H1 (cell line): ENCODE measurements at regions not wholly inside any gene's neighbourhood (a gene's known extent, or its start where the extent isn't known, plus 50 kb on each side); places are given as distances from the start of the nearest gene placed in this dataset.

ENCODE experiments used
- ATF2 ChIP-seq: IDR thresholded peaks from 2 replicates; pipeline ENCODE4 v1.6.1; 2012; ENCODE audit warnings: low read length, inconsistent platforms
- CREB1 ChIP-seq: IDR thresholded peaks from 2 replicates; pipeline ENCODE4 v1.6.1; 2012; ENCODE audit warnings: inconsistent platforms
- CTCF ChIP-seq, 3 experiments: IDR thresholded peaks; 1 replicate in 2 of 3; 2 replicates in 1 of 3; pipeline versions ENCODE4 v1.5.1 to v1.6.1; 2011; ENCODE audit warnings: low read length in 3 of 3, mild to moderate bottlenecking in 3 of 3, inconsistent platforms in 2 of 3, low read depth in 1 of 3, moderate library complexity in 1 of 3; ENCODE audit not compliant: insufficient read depth in 1 of 3; ENCODE audit errors: control extremely low read depth in 1 of 3
- SIN3A ChIP-seq, 2 experiments: IDR thresholded peaks in 1 of 2; conservative IDR thresholded peaks in 1 of 2; 2 replicates each; pipeline ENCODE4 v1.6.1; 2011 to 2012; ENCODE audit warnings: low read length in 2 of 2, improper control_type of control experiment in 1 of 2, low read depth in 1 of 2, mild to moderate bottlenecking in 1 of 2

GRCh38 chr13:64917566-64917965 lies 2312.6 kb downstream of the PCDH9 start:
- no peak for TF ChIP-seq ATF2
- no peak for TF ChIP-seq CTCF (IDR thresholded peaks at IDR 0.05; ENCODE audit: control extremely low read depth in 1 of 3, insufficient read depth in 1 of 3, low read depth in 1 of 3, low read length in 3 of 3)
- TF ChIP-seq SIN3A (conservative IDR thresholded peaks at IDR 0.05 in 1 of 2, IDR thresholded peaks at IDR 0.05 in 1 of 2; ENCODE audit: low read depth in 1 of 2, low read length in 2 of 2) = no peak
- no peak for TF ChIP-seq CREB1
